Keratinocyte (primary cell): ENCODE measurements at regions not wholly inside any gene's neighbourhood (a gene's known extent, or its start where the extent isn't known, plus 50 kb on each side); places are given as distances from the start of the nearest gene placed in this dataset.

Experiments
- EZH2 ChIP-seq: IDR thresholded peaks from one replicate; pipeline ENCODE4 v1.6.1; 2012; ENCODE audit warnings: inconsistent platforms, mild to moderate bottlenecking, low read length, moderate library complexity
- TF ChIP-seq, protein P1 (sequence below), 3 experiments: IDR thresholded peaks in 1 of 3; conservative IDR thresholded peaks in 1 of 3; optimal IDR thresholded peaks in 1 of 3; 2 replicates in 2 of 3; 3 replicates in 1 of 3; pipeline versions ENCODE3 to v1.5.1; 2011; ENCODE audit warnings: low read length in 3 of 3, mild to moderate bottlenecking in 3 of 3, moderate library complexity in 2 of 3, control low read depth in 1 of 3, inconsistent platforms in 1 of 3; ENCODE audit not compliant: insufficient read depth in 2 of 3; ENCODE audit errors: extremely low read depth in 1 of 3

DNA sequence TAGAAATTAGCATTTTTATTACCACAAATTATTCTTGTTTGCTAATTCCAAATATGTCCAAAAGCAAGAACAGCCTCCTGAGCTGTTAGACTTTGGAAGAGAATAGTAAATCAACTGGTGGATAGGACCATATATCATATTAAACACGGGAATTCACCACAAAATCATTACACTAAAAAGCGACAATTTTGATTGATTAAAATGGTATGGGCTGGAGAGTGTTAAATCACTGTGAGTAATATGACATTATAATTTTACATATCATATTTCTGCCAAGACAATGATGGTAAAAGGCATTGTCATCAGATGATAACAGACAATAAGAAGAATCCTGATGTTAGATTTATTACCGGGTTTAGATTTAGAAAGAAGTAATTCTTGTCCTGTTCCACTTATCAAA, 107.2 kb upstream of the ARRDC3 start:
- TF ChIP-seq, protein P1, sequence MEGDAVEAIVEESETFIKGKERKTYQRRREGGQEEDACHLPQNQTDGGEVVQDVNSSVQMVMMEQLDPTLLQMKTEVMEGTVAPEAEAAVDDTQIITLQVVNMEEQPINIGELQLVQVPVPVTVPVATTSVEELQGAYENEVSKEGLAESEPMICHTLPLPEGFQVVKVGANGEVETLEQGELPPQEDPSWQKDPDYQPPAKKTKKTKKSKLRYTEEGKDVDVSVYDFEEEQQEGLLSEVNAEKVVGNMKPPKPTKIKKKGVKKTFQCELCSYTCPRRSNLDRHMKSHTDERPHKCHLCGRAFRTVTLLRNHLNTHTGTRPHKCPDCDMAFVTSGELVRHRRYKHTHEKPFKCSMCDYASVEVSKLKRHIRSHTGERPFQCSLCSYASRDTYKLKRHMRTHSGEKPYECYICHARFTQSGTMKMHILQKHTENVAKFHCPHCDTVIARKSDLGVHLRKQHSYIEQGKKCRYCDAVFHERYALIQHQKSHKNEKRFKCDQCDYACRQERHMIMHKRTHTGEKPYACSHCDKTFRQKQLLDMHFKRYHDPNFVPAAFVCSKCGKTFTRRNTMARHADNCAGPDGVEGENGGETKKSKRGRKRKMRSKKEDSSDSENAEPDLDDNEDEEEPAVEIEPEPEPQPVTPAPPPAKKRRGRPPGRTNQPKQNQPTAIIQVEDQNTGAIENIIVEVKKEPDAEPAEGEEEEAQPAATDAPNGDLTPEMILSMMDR (optimal IDR thresholded peaks at IDR 0.05 in 1 of 3, IDR thresholded peaks at IDR 0.05 in 1 of 3, conservative IDR thresholded peaks at IDR 0.05 in 1 of 3; ENCODE audit: extremely low read depth in 1 of 3, insufficient read depth in 2 of 3, low read length in 3 of 3), result no peak
- TF ChIP-seq EZH2, result no peak
